ENCODE measurements at regions not wholly inside any gene's neighbourhood (a gene's known extent, or its start where the extent isn't known, plus 50 kb on each side); places are given as distances from the start of the nearest gene placed in this dataset.
"Not testable (repeated sequence)": the region's sequence is repeated elsewhere in the genome, so short reads cannot be mapped to it uniquely, and the experiment has no call there.

DNA sequence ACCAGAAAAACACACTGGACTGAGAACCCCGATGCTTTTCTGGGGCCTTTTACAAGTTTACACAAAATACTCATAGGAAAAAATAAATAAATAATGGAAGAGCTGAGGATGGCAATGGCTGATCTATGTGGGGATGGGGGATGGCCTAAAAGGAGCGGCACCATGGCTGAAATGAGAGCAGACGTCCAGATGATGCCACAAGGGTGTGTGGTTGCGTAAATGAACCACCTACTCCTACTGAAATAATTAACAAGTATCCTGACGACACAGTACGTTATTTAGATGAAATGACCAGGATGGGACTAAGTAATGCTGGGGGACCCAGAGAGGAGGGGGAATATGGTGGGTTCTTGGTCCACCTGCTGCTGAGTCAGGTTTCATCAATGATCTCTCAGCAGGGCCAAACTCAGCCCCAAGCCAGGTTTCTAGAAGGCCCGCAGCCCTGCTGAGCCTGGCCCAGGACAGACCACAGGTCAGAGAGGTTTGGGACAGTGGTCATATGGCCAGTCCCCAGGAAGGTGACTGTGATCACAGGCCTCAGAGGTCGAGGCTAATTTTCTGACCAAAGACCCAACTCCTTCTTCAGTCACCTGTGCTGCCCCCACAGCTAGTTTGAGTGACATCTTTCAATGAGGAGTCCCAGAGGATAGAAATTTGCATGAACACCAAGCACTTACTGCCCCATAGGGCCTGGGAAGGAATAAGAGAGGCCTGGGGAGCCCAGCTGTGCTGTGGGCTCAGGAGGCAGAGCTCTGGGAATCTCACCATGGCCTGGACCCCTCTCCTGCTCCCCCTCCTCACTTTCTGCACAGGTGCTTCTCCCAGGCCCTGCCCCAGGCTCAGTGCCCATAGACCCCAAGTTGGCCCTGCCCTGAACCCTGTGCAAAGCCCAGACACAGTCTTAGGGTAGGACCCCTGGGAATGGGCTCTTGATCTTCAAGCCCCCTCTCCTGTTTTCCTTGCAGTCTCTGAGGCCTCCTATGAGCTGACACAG, 76.3 kb upstream of the IGLL5 start:
- no peak for DNase-seq

DNA sequence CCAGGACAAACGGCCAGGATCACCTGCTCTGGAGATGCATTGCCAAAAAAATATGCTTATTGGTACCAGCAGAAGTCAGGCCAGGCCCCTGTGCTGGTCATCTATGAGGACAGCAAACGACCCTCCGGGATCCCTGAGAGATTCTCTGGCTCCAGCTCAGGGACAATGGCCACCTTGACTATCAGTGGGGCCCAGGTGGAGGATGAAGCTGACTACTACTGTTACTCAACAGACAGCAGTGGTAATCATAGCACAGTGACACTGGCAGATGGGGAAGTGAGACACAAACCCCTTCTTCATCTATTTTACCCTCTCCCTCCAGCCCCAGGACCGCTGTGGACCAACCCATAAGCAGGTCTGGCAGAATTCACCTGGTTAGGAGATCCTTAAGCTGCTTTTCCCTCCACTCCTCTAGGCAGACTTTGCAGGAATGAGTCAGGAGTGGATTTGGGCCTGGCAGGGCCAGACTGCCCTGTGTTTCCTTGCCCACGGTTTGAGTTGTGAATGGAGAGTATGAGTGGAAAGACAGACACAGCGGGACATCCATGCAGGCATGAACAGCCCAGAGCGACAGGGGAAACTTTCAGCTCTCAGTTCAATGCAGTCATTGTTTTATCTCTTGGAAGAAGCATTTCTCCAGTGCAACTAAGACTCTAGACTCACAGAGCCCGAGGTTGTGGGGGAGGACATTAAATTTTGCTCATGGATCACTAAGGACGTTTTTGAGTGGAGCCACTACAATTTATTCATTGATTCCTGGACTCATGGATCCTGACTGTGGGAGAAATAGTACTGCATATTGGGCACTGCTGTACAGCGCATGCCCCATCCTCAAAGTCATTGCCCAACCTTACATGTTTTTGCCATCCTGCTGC, 75.3 kb upstream of the IGLL5 start:
- DNase-seq = no peak

DNA sequence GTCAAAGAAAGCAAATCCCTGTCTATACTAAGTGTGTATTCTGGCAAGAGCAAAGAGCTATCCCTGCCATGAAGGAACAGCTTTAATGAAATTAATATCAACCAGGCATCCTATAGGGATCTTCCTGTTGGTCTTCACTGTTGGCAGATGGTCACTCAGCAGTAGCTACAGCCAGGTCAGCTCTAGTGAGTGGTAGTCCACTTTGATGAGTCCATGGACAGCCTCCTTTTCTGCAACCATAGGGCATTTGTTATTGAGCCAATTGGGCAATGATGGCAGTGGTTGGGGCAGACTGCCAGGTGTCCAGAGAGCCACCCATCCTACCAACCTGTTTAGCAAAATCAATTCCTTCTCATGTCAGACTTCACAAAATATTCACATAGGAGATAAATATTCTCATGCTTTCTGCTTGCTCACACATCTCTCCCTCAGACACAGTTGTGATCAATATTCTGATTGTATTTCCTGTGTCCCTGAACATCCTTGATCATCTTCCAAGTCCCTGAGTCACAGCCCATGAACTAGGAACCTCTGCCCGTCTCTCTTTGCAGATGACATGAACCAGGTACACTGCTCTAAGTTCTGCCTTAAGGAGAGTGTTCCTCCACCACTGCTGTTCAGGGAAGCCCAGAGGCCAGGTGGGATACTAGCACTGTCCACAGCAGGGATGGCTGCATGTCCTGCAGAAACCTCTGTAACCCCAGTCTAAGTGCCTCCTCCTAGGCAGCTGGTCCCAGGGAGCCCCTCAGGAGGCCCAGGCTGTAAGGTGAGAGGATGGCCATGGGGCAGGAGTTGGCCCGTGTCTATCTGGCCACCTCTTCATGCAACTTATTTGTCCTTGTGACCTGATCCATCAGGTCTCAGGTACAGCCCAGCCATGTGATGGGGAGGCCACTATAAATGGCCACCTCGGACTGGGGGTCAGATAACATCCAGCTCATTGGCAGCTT, 74.2 kb upstream of the IGLL5 start:
- no peak for DNase-seq

DNA sequence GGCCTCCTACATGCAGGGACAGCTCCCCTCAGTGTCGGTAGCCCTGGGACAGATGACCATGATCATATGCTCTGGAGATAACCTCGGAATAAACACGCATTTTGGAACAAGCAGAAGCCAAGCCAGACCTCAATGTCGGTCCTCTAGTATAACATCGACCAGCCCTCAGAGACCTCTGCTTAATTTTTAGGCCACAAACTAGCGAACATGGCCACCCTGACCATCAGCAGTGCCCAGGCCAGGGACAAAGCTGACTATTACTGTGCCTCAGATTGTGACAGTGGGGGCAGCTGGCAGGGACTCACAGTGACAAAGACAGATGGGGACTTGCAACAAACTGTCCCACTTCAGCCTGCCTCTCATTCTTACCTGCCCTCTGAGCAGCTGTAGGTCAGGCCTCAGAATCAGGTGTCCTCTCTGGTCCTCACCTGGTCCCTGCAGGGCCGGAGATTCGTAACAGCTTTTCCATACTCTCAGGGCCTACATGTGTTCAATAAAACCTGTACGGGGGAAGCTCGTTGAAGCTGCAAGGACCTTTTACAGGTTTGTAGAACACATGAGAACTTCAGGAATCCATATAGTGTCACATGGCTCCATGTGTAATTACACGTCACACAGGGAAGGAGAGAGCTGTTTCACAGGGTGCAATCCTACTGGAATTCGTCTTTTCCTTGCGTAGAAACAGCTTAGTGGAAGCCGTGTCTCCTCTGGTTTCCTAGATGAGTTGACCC, 72.8 kb upstream of the IGLL5 start:
- DNase-seq = no peak

DNA sequence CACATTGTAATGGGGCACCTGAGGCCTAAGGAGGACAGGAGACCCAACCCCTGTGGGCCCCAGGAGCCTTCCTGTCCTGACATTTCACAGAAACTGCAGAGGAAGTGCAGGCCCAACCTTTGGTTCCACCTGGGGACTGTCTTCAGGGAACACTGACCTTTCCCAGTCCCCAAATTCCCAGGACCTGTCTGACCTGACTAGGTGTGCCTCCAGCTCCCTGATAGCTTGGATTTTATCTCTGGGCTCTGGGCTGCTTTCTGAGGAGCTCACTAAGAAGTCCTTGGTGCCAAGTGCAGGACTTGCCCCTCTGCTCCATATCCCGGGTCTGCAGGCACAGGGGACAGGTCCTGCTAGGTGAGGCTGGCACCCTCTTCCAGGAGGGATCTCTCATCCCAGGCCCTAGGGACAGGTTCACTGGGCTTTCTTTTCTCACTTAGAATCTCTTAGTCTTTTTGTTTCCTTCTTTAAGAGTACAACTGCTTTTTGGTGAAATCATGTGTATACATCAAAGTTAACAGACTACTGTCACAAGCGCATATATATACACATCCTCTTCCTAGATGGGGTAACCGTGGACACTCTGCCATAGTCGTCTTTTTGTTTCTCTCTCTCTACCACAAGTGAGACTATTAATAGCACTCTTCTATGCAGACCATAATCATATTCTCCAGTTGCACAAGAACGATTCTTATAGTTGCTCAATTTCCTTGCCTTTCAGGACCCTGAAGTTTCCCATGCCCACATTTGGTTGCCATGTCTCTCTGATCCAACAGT, 72.0 kb upstream of the IGLL5 start:
- no peak for DNase-seq

DNA sequence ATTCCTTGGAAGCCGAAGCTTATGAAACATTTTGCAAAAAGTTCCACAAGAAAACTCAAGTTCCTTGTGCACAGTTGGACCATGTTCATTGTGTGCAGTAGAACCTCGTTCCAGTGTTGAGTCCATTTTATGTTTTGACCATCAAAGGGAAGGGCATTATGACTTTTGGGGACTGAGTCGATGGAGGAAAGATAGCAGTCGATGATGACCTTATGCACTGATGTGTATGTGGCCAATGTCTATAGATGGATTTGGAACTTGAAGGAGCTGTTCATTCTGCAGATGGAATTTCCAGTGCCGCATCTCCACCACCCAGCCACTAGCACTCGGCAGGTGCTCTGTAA, 71.5 kb upstream of the IGLL5 start:
- no peak for DNase-seq

DNA sequence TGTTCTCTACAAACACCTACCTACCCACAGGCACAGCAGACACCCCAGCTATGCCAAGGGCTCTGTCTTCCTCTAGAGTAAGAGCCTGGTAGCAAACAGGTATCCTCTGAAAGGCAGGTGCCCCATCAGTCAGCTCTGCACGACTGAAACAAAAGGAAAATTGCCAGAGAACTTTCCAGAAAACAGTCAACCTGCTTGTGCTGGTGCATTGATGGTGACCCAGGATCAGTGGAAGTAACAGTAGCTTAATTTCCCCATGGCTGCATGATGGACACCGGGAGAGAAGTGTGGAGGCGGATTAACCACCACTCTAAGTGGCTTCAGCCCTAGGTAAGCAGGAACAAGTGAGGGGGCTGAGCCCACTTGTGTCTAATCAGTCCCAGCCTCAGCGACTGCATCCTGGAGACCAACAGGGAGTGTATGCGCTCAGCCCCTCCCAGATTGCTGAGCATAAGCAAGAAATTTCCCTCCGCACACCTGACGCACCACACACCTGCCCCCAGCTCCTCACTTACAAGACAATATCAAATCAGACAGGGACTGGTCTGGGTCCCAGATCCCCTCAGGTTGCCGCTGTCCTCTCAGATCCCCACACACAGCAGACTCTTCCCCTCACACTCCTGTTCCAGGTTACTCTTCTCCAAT, 70.7 kb upstream of the IGLL5 start:
- DNase-seq = no peak

DNA sequence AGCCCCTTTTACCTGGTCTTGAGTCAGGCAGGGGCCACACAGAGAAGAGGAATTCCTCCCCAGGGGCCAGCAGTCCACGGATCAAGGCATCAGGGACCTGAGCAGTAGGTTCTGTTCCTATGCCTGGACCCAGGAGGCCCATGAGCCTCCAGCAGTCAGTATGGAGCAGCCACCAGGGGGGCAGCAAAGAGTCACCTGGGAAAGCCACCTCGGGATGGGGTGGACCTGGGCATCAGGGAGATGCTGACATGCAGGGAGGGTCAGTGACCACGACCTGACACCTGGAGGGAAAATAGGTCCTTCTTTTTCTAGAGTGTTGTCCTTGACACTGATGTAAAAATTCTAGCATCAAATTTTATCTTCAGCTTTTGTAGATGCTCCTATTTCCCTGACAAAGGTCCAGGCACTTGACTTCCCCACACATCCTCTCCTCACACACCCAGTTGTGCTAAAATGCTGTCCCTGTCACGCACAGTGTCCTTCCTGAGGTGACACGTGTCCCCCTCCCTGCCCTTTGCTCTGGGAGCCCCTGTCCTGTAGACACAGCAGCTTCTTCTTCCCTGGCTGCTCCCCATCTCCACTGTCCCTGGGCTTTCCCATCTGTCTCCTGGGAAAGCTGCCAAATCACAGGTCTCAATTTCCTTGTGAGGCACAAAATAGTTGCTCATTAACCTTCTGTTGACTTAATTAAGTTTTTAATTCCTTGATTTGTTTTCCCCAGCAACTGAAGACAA, 70.0 kb upstream of the IGLL5 start:
- no peak for DNase-seq

DNA sequence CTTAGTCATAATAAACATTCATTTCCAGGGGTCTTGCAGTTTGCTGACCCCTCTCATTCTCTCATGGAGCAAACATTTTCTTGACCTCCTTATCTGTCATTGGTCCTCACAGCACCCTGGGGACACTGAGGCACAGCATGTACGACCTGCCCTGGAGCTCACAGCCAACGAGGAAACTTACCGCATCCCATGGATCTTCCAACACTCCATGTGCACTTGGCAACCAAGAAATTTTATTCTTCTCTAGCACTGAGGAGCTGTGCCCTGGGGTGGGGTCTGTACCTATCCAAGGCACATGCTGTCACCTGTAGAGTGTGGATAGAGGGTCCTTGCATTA, 69.4 kb upstream of the IGLL5 start:
- no peak for DNase-seq

DNA sequence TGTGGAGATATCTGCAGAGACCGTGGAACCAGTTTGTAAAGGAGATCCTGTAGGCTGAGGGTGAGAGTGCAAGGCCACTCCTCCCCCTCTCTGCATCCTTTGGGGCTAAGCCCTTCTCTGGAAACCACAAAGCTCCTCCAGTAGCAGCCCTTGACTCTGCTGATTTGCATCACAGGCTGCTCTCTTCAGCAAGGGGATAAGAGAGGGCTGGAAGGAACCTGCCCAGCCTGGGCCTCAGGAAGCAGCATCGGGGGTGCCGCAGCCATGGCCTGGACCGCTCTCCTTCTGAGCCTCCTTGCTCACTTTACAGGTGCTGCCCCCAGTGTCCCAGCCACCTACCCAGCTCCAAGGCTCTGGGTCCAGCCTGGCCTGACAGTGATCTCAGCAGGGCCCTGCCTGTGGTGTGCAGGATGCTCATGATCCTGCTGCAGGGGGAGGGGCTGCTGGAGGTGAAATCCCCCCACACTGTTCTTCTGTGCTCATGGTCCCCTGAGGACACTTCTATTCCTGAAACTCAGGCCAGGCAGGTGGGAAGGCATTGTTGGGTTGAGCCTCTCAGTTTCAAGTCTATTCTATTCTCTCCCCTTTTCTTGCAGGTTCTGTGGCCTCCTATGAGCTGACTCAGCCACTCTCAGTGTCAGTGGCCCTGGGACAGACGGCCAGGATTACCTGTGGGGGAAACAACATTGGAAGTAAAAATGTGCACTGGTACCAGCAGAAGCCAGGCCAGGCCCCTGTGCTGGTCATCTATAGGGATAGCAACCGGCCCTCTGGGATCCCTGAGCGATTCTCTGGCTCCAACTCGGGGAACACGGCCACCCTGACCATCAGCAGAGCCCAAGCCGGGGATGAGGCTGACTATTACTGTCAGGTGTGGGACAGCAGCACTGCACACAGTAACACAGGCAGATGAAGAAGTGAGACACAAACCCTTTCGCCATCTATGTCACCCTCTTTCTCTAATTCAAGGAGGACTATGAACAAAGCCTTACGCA, 68.5 kb upstream of the IGLL5 start:
- DNase-seq = no peak

DNA sequence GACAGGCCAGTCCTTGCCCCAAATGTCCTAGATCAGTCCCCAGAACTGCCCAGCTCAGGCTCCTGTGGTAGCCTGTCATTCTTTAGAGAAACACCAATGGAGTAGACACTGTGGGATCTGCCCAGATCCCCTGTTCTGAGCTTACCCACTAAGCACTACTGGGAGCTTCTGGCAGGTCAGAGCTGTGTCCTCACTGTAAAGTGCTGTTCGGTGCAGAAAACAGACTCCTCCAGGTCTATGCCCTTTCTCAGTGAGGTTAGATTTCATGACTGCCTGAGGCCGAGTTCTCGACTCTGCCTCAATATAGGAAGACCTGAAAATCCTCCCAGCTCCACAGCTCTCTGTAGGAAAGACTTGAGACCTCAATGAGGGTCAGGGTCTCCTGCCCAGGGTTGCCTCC, 67.5 kb upstream of the IGLL5 start:
- DNase-seq = no peak

DNA sequence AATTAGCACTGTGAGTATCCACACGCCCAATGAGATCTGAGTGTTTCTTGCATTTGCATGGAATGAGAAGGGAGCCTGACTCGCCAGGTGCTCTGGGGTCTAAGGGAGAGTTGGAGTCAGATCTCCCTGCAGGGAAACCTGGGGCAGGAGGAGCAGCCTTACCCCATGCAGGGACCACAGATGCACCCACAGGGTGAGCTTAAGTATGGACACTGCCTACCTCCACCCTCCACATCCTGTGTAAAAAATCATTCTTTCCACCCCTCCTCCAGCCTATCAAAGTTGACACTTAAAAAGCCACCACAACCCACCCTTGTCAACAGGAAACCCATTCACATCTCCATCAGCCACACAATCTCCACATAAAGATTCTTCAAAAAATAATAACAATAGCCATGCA, 67.0 kb upstream of the IGLL5 start:
- DNase-seq = no peak

DNA sequence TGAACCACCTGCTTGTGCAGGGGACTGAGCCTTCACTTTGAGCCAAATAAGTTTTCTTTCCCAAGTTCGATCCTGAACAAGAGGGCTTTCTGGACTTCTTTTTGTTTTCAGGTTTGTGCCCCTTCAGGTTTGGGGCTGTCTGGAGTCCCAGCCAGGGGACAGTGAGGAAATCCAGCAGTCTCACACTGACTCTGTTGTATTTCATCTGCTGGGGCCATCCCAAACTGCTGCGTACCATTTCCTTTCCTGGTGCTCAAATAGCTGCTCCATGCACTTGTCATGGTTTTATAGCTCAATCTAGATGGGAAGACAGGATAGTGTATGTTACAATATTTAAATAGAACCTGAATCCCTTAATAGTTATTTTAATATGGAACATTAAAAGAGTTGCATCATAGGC, 66.3 kb upstream of the IGLL5 start:
- DNase-seq = no peak

DNA sequence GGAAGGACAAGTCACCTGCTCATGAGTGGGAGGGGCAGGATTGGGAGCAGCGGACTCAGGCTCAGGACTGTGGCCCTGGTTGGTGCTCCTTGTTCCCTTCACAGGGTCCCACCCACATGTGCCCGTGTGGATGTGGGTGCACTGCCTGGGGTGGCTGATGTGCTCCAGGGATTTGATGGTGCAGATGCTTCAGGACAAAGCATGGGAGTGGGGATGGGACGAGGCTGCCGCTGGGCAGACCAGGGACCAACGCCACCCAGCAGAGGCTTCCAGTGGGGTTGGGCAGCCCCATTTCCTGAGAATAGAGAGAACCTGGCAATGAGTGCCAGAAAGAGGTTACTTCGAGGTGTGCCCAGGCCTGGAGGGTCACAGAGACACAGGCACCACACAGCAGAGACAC, 65.5 kb upstream of the IGLL5 start:
- DNase-seq = no peak

DNA sequence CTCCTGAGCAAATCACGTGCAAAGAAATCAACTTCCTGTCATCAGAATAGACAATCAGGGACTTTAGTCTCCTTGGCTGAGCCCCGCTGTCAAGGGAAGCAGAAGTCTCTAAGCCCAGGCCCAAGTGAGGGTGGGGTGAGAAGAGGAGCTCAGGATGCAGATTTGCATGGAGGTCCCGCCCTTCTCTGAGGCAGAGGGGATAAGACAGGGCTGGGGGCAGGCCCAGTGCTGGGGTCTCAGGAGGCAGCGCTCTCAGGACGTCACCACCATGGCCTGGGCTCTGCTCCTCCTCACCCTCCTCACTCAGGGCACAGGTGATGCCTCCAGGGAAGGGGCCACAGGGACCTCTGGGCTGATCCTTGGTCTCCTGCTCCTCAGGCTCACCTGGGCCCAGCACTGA, 65.1 kb upstream of the IGLL5 start:
- DNase-seq = not testable (repeated sequence)

DNA sequence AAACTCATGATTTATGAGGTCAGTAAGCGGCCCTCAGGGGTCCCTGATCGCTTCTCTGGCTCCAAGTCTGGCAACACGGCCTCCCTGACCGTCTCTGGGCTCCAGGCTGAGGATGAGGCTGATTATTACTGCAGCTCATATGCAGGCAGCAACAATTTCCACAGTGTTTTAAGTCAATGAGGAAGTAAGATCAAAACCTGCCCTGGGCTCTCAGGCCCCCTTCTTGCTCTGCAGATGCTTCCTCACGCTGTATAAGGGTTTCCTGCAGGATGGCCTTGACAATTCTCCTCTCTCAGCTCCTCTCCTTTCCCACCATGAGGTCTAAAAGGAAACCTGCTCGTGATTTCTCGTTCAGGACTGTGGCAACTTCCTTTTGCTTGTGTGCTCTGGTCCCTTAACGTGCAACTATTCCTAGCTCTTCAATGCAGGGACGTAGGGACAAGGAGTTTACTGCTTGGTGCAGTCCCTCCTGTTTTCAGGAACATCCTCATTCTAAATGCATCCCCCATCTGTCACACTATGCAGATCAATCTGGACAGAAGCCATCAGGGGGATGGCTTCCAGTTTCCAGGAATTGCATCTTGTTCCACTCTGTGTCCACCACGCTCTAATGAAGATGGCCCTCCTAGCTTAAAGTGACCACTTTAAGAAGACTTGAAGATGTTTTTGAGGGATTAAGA, 64.3 kb upstream of the IGLL5 start:
- no peak for DNase-seq

DNA sequence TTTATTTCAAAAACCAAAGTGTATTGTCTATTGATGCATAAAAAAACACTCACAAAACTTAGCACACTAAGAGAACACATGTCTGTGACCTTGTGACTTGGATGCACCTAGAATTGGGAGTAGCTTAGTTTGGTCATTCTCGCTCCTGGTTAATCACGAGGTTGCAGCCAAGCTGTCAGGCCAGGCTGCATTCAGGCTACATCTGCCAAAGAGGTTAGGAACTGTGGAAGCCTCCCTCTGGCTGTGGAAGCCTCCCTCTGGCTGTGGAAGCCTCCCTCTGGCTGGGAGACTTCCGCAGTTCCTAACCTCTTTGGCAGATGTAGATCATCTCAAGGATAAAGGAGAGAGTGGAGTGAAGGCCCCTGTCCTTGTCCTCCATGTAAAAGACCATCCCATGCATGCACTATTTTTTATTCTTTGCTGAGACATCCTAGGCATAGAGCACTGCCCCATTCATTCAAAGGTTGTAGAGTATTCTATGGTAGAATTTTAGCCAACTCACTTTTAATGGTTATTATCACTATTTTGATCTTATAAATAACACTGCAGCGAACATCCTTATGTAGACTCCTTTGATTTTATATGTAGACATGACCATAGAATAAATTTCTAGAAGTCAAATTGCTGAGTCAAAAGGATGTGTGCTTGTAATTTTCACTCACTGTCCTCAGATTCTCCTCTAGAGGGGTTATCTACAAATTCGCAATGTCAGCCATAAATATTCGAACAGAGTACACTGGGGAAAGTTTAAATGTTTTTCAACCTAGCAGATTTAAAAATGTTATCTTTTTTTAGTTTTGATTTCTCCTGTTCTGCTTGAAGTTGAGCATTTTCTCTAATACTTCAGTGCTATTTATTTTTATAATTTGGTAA, 63.0 kb upstream of the IGLL5 start:
- DNase-seq = no peak

All from midbrain (tissue), 1 donor.